Esophagus squamous epithelium (tissue), 4 donors: ENCODE measurements at regions not wholly inside any gene's neighbourhood (a gene's known extent, or its start where the extent isn't known, plus 50 kb on each side); places are given as distances from the start of the nearest gene placed in this dataset.

Experiments used
- POLR2A ChIP-seq, 4 donors: fragments of 450-650 bp; IDR thresholded peaks; one replicate each; pipeline ENCODE4 v1.6.1; 2017; ENCODE audit warnings: antibody characterized with exemption in 4 of 4, mild to moderate bottlenecking in 4 of 4, moderate library complexity in 3 of 4
- TF ChIP-seq, protein P1 (sequence below), 6 experiments: fragments of 450-650 bp in 4 of 6; fragments of 200-600 bp in 2 of 6; sonication (generic) in 2 of 6; IDR thresholded peaks; one replicate each; pipeline ENCODE4 v1.5.1; 2016 to 2019; ENCODE audit warnings: antibody characterized with exemption in 6 of 6, mild to moderate bottlenecking in 4 of 6, moderate library complexity in 4 of 6

DNA sequence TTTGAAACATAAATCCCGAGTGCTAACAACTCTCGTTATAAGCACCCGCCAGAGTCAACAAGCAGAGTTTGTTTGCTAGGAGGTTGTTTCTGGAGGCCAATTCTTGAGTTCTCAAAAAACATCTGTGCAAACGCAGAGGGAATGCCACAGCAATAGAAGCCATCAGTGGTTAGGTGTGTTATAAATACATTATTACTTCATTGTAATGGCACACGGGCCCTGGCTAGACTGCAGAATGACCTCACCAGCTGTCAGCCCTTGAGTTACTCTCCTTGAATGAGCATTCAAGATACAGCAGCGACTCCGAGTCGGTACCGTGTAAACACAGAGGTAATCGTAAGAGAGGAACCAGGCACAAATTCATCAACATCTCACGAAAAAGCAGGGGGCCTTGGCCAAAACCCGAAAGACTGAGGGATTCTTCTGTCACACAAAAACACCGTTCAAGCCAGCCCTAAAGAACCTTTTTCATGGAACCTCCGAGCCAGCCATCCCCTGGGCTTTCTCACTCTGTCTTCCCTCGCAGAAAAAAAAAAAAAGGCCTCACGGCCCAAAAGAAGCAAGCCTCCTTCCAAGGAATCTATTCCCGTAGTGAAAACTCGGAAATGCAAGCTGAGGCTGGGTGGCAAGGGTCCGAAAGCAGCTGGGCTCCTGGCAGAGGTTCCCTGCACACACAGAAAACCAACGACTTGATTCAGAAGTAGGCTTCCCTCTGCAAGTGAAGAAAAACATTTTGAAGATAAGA lies 133.7 kb upstream of the MEIS1 start:
- TF ChIP-seq POLR2A (IDR thresholded peaks at IDR 0.05), result no peak
- TF ChIP-seq, protein P1, sequence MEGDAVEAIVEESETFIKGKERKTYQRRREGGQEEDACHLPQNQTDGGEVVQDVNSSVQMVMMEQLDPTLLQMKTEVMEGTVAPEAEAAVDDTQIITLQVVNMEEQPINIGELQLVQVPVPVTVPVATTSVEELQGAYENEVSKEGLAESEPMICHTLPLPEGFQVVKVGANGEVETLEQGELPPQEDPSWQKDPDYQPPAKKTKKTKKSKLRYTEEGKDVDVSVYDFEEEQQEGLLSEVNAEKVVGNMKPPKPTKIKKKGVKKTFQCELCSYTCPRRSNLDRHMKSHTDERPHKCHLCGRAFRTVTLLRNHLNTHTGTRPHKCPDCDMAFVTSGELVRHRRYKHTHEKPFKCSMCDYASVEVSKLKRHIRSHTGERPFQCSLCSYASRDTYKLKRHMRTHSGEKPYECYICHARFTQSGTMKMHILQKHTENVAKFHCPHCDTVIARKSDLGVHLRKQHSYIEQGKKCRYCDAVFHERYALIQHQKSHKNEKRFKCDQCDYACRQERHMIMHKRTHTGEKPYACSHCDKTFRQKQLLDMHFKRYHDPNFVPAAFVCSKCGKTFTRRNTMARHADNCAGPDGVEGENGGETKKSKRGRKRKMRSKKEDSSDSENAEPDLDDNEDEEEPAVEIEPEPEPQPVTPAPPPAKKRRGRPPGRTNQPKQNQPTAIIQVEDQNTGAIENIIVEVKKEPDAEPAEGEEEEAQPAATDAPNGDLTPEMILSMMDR (IDR thresholded peaks at IDR 0.05), result no peak
